DND-41 (cell line): ENCODE measurements at regions not wholly inside any gene's neighbourhood (a gene's known extent, or its start where the extent isn't known, plus 50 kb on each side); places are given as distances from the start of the nearest gene placed in this dataset.

Source experiments
- ATAC-seq: fragments of 200-7000 bp; cut with Tn5 transposase; 3 replicates; pipeline ENCODE4 v1.9.1; 2021; ENCODE audit warnings: low read depth; ENCODE audit not compliant: insufficient read depth
- DNase-seq: peaks from one replicate; pipeline ENCODE4 v3.0.0-alpha.2; 2020
- H2AFZ ChIP-seq: 2 replicates; pipeline ENCODE4 v1.6.0; 2012; ENCODE audit warnings: low read depth, low read length
- H3K27ac ChIP-seq: 2 replicates; pipeline ENCODE4 v1.5.1; 2012; ENCODE audit warnings: low read length, inconsistent platforms
- H3K27me3 ChIP-seq: fragments of 200-600 bp; sonication (generic); 2 replicates; pipeline ENCODE4 v1.6.0; 2012; ENCODE audit warnings: low read length, mild to moderate bottlenecking, inconsistent platforms; ENCODE audit not compliant: insufficient read depth, poor library complexity
- H3K36me3 ChIP-seq: 2 replicates; pipeline ENCODE4 v1.5.1; 2012; ENCODE audit warnings: low read length, inconsistent platforms; ENCODE audit not compliant: insufficient read depth
- H3K4me1 ChIP-seq: 2 replicates; pipeline ENCODE4 v1.5.1; 2012; ENCODE audit warnings: mild to moderate bottlenecking, low read length; ENCODE audit not compliant: insufficient read depth
- H3K4me2 ChIP-seq: 2 replicates; pipeline ENCODE4 v1.6.0; 2012; ENCODE audit warnings: mild to moderate bottlenecking, moderate library complexity, low read length, inconsistent platforms; ENCODE audit not compliant: insufficient read depth
- H3K4me3 ChIP-seq, 2 experiments: fragments of 200-600 bp in 1 of 2; shearing (Covaris generic) in 1 of 2; 2 replicates each; pipeline ENCODE4 v1.5.1; 2012 to 2016; ENCODE audit warnings: inconsistent platforms in 2 of 2, low read length in 2 of 2, mild to moderate bottlenecking in 2 of 2, low read depth in 1 of 2, moderate library complexity in 1 of 2
- H3K79me2 ChIP-seq: 2 replicates; pipeline ENCODE4 v1.6.0; 2012; ENCODE audit warnings: low read length, inconsistent platforms; ENCODE audit not compliant: insufficient read depth
- H3K9ac ChIP-seq: 2 replicates; pipeline ENCODE4 v1.6.0; 2012; ENCODE audit warnings: low read depth, mild to moderate bottlenecking, inconsistent platforms, low read length, moderate library complexity
- H3K9me3 ChIP-seq: 2 replicates; pipeline ENCODE4 v1.5.1; 2012; ENCODE audit warnings: low read length, moderate library complexity, mild to moderate bottlenecking, inconsistent platforms; ENCODE audit not compliant: insufficient read depth, severe bottlenecking
- H4K20me1 ChIP-seq: 2 replicates; pipeline ENCODE4 v1.6.0; 2012; ENCODE audit warnings: low read length; ENCODE audit not compliant: insufficient read depth
- EZH2 ChIP-seq: IDR thresholded peaks from 3 replicates; pipeline ENCODE4 v1.6.1; 2012; ENCODE audit warnings: borderline replicate concordance, low read depth, mild to moderate bottlenecking, moderate library complexity, low read length, inconsistent platforms; ENCODE audit not compliant: severe bottlenecking
- TF ChIP-seq, protein P1 (sequence below): IDR thresholded peaks from 2 replicates; pipeline ENCODE4 v1.5.1; 2012; ENCODE audit warnings: borderline replicate concordance, low read length, moderate library complexity, mild to moderate bottlenecking; ENCODE audit not compliant: poor library complexity, severe bottlenecking; ENCODE audit errors: extremely low read depth

DNA sequence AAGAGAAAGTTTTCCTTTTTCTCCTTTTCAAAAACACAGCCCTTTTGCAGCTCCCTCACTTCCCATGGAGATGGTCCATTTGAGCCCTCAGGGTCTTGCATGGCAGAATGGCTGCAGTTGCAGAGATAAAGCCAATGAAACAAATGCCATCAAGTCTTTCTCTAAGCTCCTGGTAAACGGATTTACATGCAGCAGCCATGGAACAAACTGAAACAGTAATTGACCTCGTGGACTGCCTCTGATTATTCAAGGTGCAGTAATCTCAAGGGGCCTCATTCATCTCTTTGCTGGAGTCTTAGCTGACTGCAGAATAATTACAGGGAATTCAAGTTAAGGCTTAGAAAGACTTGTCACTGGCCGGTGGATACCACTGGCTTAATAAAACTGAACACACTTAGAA is 125.1 kb downstream of the SQOR start:
- H3K27ac ChIP-seq: no peak overlapping the region
- ATAC-seq (no peak), DNase-seq (no peak)
- no peaks in the 10 kb centered on the region for H3K27me3 ChIP-seq
- no peak overlapping the region for H3K4me2 ChIP-seq
- no peak overlapping the region for H2AFZ ChIP-seq
- H3K79me2 ChIP-seq: no peaks in the 10 kb centered on the region
- H3K4me3 ChIP-seq: no peak overlapping the region
- no peak for TF ChIP-seq EZH2
- TF ChIP-seq, protein P1, sequence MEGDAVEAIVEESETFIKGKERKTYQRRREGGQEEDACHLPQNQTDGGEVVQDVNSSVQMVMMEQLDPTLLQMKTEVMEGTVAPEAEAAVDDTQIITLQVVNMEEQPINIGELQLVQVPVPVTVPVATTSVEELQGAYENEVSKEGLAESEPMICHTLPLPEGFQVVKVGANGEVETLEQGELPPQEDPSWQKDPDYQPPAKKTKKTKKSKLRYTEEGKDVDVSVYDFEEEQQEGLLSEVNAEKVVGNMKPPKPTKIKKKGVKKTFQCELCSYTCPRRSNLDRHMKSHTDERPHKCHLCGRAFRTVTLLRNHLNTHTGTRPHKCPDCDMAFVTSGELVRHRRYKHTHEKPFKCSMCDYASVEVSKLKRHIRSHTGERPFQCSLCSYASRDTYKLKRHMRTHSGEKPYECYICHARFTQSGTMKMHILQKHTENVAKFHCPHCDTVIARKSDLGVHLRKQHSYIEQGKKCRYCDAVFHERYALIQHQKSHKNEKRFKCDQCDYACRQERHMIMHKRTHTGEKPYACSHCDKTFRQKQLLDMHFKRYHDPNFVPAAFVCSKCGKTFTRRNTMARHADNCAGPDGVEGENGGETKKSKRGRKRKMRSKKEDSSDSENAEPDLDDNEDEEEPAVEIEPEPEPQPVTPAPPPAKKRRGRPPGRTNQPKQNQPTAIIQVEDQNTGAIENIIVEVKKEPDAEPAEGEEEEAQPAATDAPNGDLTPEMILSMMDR: no peak
- no peaks in the 10 kb centered on the region for H3K36me3 ChIP-seq
- H3K9ac ChIP-seq: no peak overlapping the region
- H4K20me1 ChIP-seq: no peaks in the 10 kb centered on the region
- H3K4me1 ChIP-seq: no peaks in the 10 kb centered on the region
- no peaks in the 10 kb centered on the region for H3K9me3 ChIP-seq

DNA sequence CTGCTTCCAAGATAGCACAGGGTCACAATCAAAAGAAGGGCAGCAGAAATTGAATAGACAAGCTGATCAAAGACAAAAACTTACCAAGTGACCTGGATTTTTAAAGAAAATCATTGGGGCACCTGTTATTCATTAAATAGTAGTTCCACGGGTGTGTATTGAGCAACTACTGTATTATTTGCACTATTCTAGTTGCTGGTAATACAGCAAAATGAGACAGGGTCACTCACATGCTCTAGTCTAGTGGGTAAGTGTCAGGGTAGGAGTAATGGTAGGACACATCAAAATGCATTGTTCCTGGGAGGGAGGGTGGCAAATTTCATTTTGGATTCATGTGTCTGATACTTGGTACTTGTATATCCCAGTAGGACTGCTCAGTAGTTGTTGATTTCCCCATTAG is 127.9 kb downstream of the SQOR start:
- Histone ChIP-seq H4K20me1 (no peaks in the 10 kb centered on the region), H3K9me3 (no peaks in the 10 kb centered on the region), H2AFZ (no peak overlapping the region), H3K27me3 (no peaks in the 10 kb centered on the region), H3K27ac (no peak overlapping the region), H3K4me3 (no peak overlapping the region), H3K4me1 (no peaks in the 10 kb centered on the region), H3K9ac (no peak overlapping the region), H3K36me3 (no peaks in the 10 kb centered on the region), H3K79me2 (no peaks in the 10 kb centered on the region), H3K4me2 (no peak overlapping the region)
- TF ChIP-seq EZH2: no peak
- ATAC-seq: no peak
- DNase-seq: no peak

DNA sequence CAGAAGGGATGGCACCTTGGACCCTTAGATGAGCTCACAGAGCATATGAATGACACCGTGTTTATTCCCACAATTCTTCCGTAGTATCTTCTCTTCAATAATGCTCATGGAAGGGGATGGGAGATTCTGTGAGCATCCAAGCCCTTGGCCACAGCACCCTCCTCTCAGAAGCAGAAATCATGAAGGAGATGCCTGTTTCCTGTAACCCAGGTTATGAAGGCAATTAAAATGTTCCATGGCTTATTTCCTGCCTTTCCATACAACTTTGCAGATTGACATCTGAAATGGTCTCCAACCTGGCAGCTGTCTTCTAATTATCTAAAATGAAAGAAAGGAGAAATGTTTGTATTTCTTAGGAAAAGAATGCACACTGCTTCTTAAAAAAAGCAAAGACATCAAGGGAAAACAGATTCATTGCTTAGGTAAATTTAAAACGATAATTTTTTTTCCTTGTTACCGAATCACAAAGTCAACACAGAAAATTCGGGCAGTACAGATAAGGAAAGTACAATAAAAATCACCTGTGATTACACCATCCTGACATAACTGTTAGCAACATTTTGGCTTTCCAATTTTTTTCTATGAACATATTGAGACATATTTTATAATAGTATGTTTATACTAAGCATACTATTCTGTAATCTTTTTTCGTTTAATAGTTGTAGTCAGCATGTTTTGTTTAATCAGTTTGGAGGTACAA is 128.5 kb downstream of the SQOR start:
- H3K9me3 ChIP-seq: no peaks in the 10 kb centered on the region
- TF ChIP-seq EZH2: no peak
- TF ChIP-seq, protein P1: no peak
- H4K20me1 ChIP-seq: no peaks in the 10 kb centered on the region
- no peaks in the 10 kb centered on the region for H3K79me2 ChIP-seq
- ATAC-seq (no peak), DNase-seq (no peak)
- H3K4me1 ChIP-seq: no peaks in the 10 kb centered on the region
- H3K27me3 ChIP-seq: no peaks in the 10 kb centered on the region
- H3K4me2 ChIP-seq: no peak overlapping the region
- no peak overlapping the region for H2AFZ ChIP-seq
- H3K36me3 ChIP-seq: no peaks in the 10 kb centered on the region
- H3K9ac ChIP-seq: no peak overlapping the region
- no peak overlapping the region for H3K27ac ChIP-seq
- H3K4me3 ChIP-seq: no peak overlapping the region

DNA sequence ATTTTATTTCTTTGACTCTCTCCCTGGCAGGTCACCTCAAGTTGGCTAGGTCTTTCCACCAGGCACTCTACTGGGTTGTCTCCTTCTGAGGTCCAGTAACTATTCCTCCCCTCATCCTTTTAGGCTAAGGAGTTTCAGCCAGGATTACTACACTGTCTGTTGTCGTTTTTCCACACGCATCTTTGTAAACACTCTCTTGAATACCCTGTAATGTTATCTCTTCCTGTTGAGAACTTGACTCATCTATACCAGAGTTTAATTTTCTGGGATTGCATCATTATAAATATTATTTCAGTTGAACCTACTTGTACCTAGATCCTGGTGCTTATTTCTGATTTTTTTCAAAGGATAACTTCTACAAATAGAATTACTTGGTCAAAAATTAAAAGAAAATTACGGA is 138.3 kb downstream of the SQOR start:
- H3K79me2 ChIP-seq: no peaks in the 10 kb centered on the region
- no peaks in the 10 kb centered on the region for H3K9me3 ChIP-seq
- no peak for ATAC-seq
- no peak overlapping the region for H3K27ac ChIP-seq
- H3K4me3 ChIP-seq: no peak overlapping the region
- no peak for DNase-seq
- H4K20me1 ChIP-seq: no peaks in the 10 kb centered on the region
- no peaks in the 10 kb centered on the region for H3K27me3 ChIP-seq
- no peak overlapping the region for H2AFZ ChIP-seq
- no peak for TF ChIP-seq EZH2
- TF ChIP-seq, protein P1: no peak
- H3K4me1 ChIP-seq: no peaks in the 10 kb centered on the region
- no peaks in the 10 kb centered on the region for H3K36me3 ChIP-seq
- H3K4me2 ChIP-seq: no peak overlapping the region
- no peak overlapping the region for H3K9ac ChIP-seq
